ENCODE measurements at regions not wholly inside any gene's neighbourhood (a gene's known extent, or its start where the extent isn't known, plus 50 kb on each side); places are given as distances from the start of the nearest gene placed in this dataset.

- Mint-ChIP-seq H3K27ac (no peak overlapping the region), H3K27me3 (ENCODE audit: insufficient read depth, low read depth, poor library complexity) (peaks cover 5% of the 10 kb centered on the region), H3K36me3 (ENCODE audit: low read depth) (peaks cover 29% of the 10 kb centered on the region), H3K4me3 (no peak overlapping the region), H3K4me1 (peaks cover 50% of the 10 kb centered on the region), H3K9me3 (no peaks in the 10 kb centered on the region; the same call in 2 of the 3 replicates)
- H3K9me2 ChIP-seq (ENCODE audit: insufficient read depth): peaks cover 6% of the 10 kb centered on the region; the same call in 1 of the 2 replicates
- DNase-seq (ENCODE audit: low spot score) (no peak), ATAC-seq (peak; percentile 53)
- H3K4me1 ChIP-seq (ENCODE audit: insufficient read depth): peaks cover 19% of the 10 kb centered on the region
- TF ChIP-seq CREB1 (CRISPR knock-in tag; IDR thresholded peaks at IDR 0.05; ENCODE audit: low read depth) (no peak), POLR2AphosphoS5 (IDR thresholded peaks at IDR 0.05; ENCODE audit: low read depth) (no peak), CTCF (conservative IDR thresholded peaks at IDR 0.05; ENCODE audit: low read depth in 2 of 2) (no peak), JUNB (IDR thresholded peaks at IDR 0.05; ENCODE audit: unreplicated experiment) (no peak)
- H4K20me1 ChIP-seq (replicated peaks; ENCODE audit: insufficient read depth): no peaks in the 10 kb centered on the region; the same call in 1 of the 2 replicates
- no peaks in the 10 kb centered on the region for H3K36me3 ChIP-seq (ENCODE audit: insufficient read depth)
- H3K4me2 ChIP-seq: no peak overlapping the region
- no peak overlapping the region for H3K27ac ChIP-seq (ENCODE audit: low read depth)
- no peaks in the 10 kb centered on the region for H3F3A ChIP-seq (replicated peaks; ENCODE audit: low read depth)
- no peak overlapping the region for H3K4me3 ChIP-seq
- no peaks in the 10 kb centered on the region; the same call in none of the 2 replicates for H3K79me2 ChIP-seq (replicated peaks; ENCODE audit: insufficient read depth)
- no peak overlapping the region for H2AFZ ChIP-seq
- H3K27me3 ChIP-seq (ENCODE audit: insufficient read depth): no peaks in the 10 kb centered on the region
Observed at GRCh38 chr12:125340791-125341190, 275.6 kb downstream of the AACS start.

GRCh38 chr12:125341422-125341821 is 276.2 kb downstream of the AACS start:
- Histone ChIP-seq H3K4me1 (ENCODE audit: insufficient read depth) (peaks cover 24% of the 10 kb centered on the region), H2AFZ (no peak overlapping the region), H3K9me2 (ENCODE audit: insufficient read depth) (peaks cover 6% of the 10 kb centered on the region; the same call in 1 of the 2 replicates), H3K4me3 (no peak overlapping the region), H3K79me2 (replicated peaks; ENCODE audit: insufficient read depth) (no peaks in the 10 kb centered on the region; the same call in none of the 2 replicates), H3K36me3 (ENCODE audit: insufficient read depth) (no peaks in the 10 kb centered on the region), H3F3A (replicated peaks; ENCODE audit: low read depth) (no peaks in the 10 kb centered on the region), H3K27ac (ENCODE audit: low read depth) (no peak overlapping the region), H4K20me1 (replicated peaks; ENCODE audit: insufficient read depth) (no peaks in the 10 kb centered on the region; the same call in 1 of the 2 replicates), H3K4me2 (no peak overlapping the region), H3K27me3 (ENCODE audit: insufficient read depth) (no peaks in the 10 kb centered on the region)
- Mint-ChIP-seq H3K9me3 (no peaks in the 10 kb centered on the region; the same call in 2 of the 3 replicates), H3K4me1 (peaks cover 55% of the 10 kb centered on the region), H3K36me3 (ENCODE audit: low read depth) (peaks cover 23% of the 10 kb centered on the region), H3K27ac (no peak overlapping the region), H3K4me3 (no peak overlapping the region), H3K27me3 (ENCODE audit: insufficient read depth, low read depth, poor library complexity) (peaks cover 5% of the 10 kb centered on the region)
- ATAC-seq (no peak), DNase-seq (ENCODE audit: low spot score) (no peak)
- TF ChIP-seq CREB1 (CRISPR knock-in tag; IDR thresholded peaks at IDR 0.05; ENCODE audit: low read depth) (no peak), JUNB (IDR thresholded peaks at IDR 0.05; ENCODE audit: unreplicated experiment) (no peak), REST (IDR thresholded peaks at IDR 0.05; ENCODE audit: unreplicated experiment) (no peak), ETS1 (IDR thresholded peaks at IDR 0.05) (no peak), CTCF (conservative IDR thresholded peaks at IDR 0.05; ENCODE audit: low read depth in 2 of 2) (no peak), EZH2phosphoT487 (IDR thresholded peaks at IDR 0.05; ENCODE audit: unreplicated experiment) (no peak), ZNF114 (CRISPR knock-in tag; IDR thresholded peaks at IDR 0.05) (no peak), STAT1 (IDR thresholded peaks at IDR 0.05; ENCODE audit: unreplicated experiment) (no peak), POLR2AphosphoS5 (IDR thresholded peaks at IDR 0.05; ENCODE audit: low read depth) (no peak)
